NCI-H2227 (cell line): ENCODE measurements at regions not wholly inside any gene's neighbourhood (a gene's known extent, or its start where the extent isn't known, plus 50 kb on each side); places are given as distances from the start of the nearest gene placed in this dataset.
A peak's percentile ranks its signal among the peaks of the same experiment; 100 is the strongest.
"Not testable (repeated sequence)": the region's sequence is repeated elsewhere in the genome, so short reads cannot be mapped to it uniquely, and the experiment has no call there.

Experiments used
- DNase-seq: peaks from one replicate; lab custom pipeline; 2025; ENCODE audit not compliant: unreplicated experiment; lab: John Stamatoyannopoulos, UW

DNA sequence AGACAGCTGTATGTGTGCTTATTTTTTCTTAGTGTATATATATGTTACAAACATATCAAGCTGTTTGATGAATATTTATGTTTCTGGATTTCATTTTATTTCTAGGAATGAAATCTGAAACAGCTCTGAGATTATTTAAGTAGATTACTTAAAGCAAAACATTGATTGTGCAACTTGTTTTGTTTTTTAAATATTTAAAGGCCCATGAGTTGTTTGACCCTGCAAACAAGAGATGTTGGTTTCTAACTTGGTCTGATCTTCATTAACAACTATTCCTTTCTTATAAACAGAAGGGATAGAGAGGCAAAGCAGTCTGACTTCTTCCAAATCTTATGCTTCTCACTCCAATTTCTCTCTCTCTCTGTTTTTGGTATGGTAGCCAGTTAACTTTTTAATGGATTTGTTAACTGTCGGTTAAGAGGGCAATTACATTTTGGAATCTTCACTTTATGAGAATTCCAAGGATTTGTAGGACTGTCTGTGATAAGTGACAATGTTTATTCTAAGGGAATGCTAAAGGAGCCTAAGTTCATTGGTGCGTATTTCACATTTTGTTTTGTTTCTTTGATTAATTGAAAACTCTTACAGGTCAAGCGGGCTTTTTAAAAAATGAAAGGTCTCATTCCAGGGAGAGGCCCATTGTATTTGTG, 102.6 kb upstream of the HMGA2 start:
- DNase-seq: no peak

DNA sequence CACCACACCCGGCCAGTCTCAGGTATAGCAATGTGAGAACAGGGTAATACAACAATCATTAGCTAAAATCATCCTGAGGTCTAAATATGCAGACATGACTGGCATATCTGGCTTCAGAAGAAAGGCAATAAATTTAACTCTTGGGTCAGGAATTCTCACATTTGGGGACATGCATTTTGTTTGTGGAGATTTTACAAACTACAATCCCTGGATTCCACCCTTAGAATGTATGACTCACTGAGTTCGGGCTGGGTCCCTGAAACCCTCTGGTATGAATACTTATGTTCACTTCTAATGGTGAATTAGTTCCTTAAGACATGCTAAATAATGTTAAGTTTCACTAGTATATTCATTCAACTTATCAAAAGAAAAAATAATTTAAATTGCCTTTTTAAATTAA, 98.9 kb upstream of the HMGA2 start:
- DNase-seq: no peak

DNA sequence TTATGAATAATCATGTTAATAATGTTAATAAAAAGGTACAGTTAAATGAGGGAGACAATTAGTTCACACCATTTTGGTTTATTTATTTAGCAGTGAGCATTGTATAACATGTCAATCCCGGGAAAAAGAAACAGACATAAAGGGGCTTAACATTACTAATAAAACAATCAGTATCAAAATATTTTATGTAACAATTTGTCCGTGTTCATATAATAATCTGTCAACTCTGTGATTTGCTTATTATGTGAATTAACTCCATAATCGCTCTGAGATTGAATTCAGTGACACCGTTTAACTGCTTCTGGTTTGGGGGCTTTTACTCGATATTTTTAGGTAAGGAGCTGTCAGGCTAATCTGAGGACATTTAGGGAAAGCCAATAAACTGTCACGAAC, 95.8 kb upstream of the HMGA2 start:
- DNase-seq: no peak

DNA sequence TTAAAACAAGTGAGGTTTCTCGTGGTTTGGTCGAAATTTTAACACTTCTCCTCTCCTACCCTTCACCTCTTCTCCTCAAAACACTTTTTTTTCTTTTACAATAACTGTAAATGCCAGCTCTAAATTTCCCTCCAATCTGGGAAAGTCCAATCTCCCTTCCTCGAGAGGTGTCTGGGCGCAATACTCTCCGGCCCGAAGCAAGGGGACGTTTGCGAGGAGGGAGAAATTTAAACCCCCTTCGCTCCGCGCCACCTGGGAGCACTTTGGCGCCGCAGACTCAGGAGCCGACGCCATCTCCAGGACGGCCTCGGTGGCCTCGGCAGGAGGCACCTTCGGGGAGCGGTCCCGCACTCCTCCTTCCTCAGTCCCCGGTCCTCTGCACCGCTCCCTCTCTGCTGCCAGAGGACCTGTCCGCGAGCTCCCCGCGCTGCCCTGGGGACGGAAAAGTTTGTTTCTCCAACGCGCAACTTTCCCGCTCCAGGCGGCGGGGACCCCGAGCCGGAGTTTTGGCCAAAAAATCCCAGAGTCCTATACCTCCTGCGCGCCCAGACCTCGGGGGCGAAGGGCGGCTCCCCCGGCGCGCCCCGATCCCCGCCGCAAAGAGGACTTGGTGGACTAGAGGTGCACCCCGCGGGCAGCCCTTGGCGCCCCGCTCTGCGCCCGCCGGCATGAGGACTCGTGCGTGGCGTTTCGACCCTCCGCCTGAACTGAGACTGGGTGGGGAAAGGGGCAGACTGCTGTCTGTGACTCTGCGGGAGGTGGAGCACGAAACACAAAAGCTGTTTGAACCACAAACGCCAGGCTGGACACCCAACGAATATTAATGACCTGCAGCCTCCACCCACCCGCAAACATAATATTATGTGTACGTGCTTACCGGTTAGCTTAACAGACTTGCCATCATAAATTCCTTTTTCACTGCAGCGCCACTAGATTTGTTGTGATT, 95.2 kb upstream of the HMGA2 start:
- no peak for DNase-seq

DNA sequence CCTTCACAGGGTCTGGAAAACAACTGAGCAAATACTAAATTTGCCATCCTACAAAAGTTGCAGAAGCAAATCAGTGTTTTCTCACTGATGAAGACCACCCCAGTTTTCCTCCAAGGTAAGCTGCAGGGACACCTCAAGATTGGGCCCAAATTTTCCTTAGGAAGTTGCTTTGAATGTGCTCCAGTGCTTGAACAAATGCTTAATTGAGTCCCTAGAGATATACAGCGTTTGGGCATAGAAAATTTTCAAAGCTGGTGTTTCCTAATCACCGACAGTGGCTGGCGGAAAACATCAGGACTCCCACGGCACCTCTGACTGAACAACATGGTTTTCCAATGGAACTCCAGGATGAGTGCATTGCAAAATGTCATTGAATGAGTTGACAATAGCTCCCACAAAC, 92.5 kb upstream of the HMGA2 start:
- no peak for DNase-seq

DNA sequence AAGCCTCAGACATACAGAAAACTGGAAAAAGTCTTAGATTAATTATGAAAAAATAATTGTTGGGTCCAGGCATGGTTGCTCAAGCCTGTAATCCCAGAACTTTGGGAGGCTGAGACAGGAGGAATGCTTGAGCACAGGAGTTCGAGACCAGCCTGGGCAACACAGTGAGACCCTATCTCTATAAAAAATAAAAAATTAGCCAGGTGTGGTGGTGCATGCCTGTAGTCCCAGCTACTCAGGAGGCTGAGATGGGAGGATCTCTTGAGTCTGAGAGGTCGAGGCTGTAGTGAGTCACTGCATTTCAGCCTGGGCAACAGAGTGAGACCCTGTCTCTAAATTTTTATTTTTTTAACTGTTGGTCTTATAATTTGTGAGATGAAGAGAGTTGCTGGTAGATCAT, 90.6 kb upstream of the HMGA2 start:
- DNase-seq: not testable (repeated sequence)

DNA sequence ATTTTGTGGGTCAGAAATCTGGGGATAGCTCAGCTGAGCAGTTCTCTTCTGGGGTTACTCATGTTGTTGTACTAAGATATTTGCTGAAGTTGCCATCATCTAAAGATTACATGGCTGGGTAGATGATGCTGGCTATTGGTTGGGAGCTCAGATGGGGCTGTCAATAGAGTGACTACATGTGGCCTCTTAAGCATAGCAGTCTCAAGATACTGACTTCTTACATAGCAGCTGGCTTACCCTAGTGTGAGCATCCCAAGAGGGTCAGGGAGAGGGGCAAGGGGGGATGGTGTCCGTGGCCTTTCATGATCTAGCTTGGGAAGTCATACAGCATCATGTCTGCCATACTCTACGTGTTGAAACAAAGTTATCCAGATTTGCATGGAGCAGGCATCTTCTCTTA, 90.1 kb upstream of the HMGA2 start:
- DNase-seq: no peak

DNA sequence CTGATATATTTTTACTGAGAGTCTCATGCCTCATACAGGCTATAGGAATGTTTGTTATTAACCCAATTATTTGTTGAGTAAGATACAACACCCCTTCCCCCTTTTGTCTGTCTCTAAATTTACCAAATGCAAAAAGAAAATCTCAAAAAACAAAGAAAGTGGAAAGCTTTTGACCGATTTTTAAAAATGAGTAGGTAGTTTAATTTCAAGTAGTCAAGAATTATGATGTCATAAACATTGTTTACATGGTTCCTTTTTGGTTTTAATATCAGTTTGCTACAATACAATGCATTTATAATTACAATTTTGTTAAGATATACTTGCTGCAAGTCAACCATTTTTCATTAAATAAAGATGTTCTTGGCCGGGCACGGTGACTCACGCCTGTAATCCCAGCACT, 84.7 kb upstream of the HMGA2 start:
- DNase-seq: no peak

DNA sequence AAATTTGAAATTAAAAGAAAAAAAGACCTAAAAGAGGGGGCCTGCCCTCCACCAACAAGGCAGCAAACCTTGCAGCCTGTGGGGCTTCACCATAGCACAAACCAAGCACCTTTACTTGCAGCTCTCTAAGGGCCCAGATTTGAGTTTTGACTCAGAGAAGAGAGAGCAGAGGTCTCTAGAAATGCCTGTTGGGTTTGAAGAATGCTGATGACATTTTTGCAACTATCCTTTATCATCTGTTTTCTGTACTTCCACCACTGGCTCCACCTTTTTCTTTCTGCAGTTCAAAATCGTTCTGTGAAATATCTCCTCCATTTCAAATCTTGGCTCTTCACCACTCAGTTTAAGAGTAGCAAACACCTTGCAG, 83.8 kb upstream of the HMGA2 start:
- no peak for DNase-seq

DNA sequence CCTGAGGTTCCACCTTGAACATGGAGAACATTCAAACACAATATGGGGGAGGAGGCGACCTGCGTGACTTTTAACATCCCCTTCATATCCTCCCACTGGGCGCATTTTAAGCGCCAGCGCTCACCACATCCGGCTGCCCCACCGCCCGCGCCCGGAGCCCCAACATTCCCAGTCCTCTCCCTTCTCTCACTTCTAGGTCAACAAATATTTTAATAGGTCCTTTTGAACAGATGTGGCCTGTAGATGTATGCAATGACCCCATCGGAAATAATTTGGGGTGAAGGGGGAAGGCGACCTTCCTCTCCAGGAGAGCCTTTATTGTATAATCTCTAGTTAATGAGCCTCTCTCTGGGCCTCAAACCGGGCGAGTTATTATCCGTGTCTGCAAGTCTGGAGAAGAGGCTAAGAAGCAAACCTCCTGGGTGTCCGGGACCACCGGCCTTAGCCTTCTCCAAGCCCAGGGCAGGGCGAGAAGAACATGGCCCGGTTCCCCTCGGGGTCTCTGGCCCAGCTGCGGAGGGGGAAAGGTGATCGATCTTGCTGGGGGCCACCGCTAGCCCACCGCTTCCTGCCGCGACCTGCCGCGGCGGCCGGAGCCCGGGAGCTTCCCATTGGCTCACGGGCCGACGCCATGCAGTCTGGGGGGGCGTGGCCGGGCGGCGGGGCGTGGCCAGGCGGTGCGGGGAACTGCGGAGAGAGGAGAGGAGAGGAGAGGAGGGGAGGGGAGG, 83.2 kb upstream of the HMGA2 start:
- DNase-seq: peak; percentile 40

DNA sequence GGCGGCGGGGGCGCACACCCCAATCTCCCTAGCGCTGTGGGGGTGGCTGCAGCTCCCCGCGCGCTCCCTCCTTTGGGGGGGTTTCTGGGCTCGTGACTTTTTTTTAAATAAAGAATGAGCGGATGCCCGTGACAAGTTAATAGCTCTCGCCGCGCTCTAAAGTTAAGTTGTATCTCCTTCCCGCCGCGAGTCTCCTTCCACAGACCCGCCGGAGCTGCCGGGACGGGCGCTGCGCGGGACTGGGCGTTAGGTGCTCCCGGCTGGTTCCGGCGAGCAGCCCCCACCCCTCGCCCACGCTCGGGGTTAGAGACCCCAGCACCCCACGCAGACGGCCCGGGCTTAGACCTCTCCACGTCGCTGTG, 82.6 kb upstream of the HMGA2 start:
- DNase-seq: no peak

DNA sequence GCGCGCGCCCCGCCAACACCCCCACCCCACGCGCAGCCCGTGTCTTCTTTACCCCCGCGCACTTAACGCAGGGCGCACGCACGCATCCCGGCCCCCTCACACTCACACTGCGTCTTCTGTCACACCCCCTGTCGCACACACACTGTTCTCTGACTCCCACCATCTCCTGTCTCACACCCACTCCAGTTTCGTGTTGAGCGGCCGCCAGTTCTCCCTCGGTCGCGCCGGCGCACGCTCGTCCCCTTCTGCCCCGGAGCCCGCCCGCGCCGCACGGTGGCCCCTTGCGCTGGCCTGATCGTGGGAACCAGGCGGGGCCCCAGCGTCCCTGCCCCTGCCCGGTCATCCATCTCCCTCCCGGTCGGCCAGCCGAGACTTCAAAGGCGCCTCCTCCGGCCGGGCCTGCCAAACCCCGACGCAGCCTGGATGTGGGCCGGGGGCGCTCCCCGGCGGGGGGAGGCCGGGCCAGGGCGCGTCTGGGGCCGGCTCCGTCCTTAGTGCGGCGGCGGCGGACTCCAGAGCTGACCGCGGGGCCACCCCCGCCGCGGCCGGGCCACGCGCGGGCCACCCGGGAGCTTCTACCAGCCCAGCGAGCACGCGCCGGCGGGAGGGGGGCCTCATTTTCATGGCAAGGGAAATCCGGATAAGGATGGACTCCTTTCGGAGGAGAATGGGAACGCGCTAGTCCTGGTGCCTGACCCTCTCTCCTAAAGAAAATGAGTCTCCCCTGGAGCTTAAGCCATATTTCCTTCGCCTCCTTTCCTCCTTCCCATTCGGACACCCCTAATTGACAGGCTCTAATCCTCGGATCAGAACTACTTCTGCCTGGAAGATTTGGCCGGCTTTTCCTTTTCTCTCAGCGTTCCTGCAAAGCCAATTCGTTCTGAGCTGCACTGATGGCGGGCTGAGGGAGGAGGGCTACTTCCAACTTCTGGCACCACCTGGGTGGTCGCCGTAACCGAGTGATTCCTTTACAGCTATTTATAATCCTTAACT, 82.0 kb upstream of the HMGA2 start:
- no peak for DNase-seq

DNA sequence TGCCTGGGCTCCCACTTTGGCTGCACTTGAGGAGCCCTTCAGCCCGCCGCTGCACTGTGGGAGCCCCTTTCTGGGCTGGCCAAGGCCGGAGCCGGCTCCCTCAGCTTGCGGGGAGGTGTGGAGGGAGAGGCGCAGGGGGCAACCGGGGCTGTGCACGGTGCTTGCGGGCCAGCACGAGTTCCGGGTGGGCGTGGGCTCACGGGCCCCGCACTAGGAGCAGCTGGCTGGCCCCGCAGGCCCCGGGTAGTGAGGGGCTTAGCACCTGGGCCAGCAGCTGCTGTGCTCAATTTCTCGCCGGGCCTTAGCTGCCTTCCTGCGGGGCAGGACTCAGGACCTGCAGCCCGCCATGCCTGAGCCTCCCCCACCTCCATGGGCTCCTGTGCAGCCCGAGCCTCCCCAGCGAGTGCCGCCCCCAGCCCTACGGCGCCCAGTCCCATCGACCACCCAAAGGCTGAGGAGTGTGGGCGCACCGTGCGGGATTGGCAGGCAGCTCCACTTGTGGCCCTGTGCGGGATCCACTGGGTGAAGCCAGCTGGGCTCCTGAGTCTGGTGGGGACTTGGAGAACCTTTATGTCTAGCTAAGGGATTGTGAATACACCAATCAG, 79.9 kb upstream of the HMGA2 start:
- not testable (repeated sequence) for DNase-seq

DNA sequence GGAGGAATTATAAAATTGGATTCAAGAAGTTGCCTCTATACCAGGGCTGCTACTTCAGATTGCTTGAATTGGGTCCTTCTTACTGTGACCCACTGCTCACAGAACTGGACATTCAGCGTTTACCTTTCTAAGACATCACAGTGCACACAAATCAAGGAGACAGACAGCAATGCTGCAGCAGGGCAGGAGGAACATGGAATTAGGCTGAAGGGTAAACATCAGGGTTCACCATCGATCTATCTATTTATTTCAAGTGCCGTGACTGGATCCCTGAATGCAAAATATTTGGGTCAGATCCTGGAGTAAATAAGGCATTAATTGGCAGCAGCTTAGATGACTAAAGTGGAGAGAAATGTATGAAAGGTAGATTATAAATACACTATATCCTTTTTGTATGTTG, 76.9 kb upstream of the HMGA2 start:
- no peak for DNase-seq

DNA sequence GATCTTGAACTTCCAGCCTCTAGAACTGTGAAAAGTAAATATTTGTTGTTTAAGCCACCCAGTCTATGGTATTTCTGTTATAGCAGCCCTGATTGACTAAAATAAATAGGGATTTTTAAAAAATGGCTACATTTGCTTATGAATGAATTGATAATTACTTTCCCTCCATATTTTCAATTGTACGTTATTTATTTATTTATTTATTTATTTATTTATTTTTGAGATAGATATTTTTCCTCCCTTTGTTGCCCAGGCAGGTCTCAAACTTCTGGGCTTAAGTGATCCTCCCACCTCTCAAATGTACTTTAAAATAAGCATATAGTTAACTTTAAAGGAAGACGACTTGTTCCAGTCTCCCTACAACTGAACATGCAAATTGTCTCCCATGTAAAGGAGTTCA, 76.0 kb upstream of the HMGA2 start:
- no peak for DNase-seq

DNA sequence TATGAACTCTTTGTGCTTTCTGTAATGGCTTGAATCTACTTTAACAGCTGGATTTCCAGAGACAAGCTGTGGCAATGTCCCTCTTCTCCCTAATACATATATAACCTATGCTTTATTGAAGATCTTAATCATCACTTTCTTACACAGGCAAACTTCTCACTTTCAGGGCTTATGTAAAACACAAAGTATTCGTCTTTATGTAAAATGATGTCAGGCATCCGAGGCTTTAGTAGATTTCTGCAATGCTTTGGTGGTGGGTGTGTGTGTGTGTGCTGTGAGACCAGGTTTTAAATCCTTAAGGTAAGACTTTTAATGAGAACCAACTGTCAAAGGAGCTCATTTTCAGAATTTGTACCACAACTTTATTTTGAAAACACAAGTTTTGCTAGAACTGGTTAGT, 70.0 kb upstream of the HMGA2 start:
- no peak for DNase-seq

DNA sequence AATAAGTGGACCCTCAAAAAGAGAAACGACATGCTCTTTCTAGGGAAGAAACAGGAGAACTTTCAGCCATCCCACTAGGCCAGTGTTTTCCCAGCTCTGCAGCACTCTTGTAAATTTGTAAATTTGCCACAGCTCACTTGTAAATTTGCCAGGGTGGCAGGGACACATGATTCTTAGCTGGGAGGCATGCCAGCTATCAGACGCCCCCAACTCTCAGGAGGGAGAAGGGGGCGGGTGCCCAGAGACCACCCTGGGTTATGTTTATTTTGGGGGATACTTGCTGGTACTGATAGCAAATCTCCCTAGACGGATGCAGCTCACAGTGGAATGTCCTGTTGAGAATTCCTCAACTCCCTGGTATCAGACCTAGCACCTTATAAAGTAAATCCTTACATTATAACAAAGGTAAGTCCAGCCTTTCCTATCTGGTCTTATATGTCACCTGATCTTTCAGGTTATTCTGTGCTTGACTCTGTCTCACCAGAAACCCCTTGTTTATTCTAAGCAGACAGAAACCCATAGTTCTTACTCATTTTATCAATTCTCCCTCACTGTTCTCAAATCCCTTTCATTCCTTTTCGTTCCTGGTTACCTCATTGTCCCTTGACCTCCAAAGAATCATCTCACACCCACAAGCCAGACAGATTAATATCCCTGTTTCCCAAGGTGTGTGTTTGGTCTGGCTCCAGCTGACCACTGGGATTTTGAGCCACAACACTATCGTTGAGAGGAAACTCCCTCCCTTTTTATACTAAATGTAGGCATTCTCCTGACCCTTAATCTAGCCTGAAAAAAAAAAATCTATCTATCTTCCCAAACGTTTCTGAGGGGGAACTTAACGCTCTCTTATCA, 69.3 kb upstream of the HMGA2 start:
- DNase-seq: no peak

DNA sequence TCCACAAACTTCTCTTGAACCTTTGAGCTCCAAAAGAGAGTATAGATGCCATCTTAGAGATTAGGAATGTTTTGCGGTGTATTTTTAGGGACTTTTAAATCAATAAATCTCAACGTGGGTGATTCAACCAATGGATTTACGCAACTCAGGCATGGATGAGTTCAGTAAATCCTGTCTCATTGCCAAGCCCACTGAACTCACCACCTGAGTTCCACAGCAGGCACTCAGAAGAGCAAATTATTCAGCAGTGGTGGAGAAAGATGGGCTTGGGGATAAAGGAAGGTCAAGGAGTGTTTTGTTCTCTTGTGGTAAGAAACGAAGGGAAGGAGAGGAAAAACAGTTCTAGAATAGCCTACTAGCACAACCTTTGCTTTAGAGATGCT, 68.7 kb upstream of the HMGA2 start:
- DNase-seq: no peak

DNA sequence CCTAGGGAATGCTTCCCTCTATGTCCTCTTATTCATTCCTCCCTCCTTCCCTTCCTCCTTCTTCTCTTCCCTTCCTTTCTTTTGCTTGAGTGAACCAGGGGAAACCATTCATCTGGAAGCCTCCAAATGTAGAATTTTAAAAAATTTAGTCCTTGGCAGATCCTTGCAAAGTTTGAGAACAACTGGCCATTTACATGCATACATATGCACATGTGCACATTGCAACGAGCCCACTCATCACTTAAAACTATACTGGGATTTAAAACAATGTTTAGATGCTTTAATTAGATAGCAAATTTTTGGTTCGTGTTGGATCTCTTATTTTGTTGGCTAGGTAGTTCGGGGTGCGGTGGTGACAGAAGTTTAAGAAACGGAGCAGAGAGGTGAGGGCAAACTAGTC, 68.0 kb upstream of the HMGA2 start:
- no peak for DNase-seq
